ENCODE measurements at regions not wholly inside any gene's neighbourhood (a gene's known extent, or its start where the extent isn't known, plus 50 kb on each side); places are given as distances from the start of the nearest gene placed in this dataset.
"Not testable (repeated sequence)": the region's sequence is repeated elsewhere in the genome, so short reads cannot be mapped to it uniquely, and the experiment has no call there.

DNA sequence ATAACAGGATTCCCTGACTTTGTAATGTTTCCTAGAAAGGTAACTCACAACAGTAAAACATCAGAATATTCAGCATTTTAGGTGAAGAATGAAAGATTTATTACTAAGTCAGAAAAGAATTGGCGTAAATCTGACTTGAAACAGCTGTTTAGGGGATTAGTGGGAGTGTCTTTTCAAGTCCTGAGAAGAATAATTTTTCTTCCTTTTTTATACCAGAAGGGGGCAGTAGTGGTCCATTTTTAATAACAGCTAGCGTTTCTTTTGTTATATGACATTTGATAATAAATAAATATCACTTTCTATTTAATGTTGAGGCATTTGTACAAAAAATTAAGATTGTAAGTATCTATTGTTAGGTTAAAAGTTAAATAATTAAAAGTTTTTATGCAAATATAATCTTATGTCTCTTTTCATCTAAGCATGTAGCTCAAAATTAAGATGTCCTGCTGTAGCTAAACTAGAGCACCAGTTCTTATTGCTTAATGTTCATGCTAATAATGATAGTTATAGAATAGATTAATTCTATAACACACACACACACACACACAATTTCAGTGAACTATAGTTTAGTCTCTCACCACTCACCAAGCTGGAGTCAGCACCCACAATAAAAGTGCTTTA, 258.7 kb upstream of the ARRDC3 start:
- peak in 1 of 2 experiments; percentile 68 for DNase-seq

DNA sequence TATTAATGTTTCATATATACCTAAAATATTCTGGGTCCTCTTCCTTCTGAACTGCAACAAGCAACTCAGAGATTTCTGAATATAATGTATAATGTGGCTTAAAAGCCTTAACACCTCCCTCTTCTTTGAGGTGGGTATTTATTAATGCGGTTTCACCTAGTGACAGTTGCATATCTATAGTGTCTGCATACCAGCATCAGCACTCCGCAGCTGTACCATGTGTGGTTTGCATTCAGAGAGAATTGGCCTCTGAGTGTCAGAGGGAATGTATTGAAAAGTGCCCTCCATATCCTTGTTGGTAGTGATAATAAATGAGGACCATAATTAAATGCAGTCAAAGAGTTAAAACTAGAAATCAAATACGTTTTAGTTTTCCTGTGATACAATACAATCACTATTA, 256.6 kb upstream of the ARRDC3 start:
- DNase-seq = no peak

DNA sequence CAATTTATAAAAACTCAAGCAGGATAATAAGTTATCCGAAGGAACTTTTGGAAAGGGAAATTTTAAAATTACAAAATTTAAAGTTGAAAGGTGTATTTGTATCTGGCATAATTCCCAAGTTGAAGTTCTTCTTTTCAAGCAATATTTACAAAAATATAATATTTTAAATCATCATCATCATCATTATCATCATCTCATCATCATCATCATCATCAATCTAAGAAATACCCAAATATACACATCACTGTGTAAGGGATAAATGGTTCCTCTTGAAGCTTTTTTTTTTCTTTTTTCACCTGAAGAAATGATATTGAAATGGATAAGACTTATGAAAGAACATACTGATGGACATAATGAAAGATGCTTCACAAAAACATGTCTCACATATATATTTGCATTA, 254.9 kb upstream of the ARRDC3 start:
- DNase-seq = no peak

DNA sequence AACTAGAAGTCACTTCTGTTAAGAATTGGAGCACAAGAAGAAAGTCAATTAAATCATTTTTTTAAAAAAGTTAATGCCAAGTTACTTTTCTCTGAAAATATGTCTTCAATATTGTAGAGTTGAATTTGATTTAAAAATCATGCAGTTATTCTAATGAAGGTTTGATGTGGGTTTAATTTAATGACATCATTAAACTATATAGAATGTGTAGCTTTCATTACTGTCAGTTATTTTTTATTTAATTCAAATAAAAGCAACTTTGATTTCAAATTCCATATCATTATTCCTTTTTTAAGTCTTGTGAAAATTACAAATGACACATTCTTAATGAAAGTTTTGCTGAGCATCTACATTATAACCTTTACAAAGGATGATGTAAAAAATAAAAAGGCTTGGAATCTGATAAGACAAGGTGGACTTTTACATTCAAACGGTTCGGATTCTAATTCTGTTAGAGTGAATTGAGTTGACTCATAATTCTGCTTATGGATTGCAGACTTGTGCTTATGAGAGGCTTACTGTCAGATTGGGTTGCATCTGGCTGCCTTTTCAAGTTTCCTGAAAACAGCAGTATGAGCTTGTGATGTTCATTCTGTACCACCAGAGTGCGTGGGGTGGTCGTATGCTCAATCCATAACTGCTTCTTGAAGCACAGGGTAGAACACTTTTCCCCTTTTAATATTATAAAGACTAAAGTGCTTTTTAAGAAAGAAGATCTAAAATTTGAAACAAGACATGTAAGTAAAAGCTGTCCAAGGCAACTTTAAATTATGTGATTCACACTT, 253.0 kb upstream of the ARRDC3 start:
- DNase-seq = no peak

DNA sequence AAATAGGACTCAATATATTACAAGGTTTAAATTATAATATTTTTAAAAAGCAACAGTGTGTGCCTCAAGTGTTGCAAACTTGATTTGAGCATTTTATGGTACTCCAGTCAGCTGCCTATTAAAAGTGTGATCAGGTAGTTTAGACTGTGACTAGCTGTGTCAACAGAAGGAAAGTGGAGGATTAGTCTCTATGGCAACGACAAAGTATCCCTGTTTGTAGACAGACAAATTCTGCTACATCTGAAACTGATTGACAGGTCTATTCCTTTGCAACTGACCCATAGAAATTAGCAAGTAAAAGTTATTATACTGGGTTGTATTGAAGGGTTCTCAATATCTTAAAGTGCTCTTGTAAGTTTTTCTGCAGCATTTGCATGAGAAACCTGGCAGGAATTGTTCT, 249.8 kb upstream of the ARRDC3 start:
- DNase-seq = no peak

DNA sequence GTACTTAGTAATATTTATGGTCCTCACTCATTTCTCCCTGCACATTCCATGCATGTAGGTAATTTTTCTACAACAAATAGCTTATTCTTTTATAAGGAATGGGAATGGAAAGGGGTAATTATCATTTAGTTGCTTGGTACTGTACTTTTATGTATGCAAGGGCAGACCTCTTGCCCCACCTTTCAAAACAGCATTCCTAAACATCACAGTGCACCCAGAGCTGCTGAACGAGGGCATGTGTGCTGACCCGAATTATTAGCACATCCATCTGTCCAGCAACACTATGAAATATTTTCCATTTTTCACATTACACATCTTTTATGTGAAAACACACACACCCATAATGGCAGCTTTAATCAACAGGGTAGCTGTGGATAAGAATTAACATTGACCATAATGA, 228.6 kb upstream of the ARRDC3 start:
- DNase-seq = no peak

DNA sequence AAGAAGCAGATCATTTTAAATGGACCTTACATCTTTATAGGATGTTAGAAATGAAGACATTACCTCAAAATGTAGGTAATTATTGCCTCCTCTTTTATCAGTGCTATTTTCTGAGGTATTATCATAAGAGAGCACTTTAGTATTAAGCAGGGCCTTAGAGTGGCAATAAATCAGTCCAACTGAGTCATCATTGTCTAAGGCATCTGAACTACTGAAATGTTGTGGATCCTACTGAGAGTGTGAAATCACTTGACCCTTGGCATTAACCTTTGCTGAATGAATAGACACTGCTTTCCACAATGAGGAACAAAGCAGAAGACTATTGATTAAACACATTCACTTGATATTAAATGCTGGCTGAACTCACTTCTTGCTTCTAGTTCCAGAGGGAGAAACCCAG, 224.6 kb upstream of the ARRDC3 start:
- DNase-seq = no peak

DNA sequence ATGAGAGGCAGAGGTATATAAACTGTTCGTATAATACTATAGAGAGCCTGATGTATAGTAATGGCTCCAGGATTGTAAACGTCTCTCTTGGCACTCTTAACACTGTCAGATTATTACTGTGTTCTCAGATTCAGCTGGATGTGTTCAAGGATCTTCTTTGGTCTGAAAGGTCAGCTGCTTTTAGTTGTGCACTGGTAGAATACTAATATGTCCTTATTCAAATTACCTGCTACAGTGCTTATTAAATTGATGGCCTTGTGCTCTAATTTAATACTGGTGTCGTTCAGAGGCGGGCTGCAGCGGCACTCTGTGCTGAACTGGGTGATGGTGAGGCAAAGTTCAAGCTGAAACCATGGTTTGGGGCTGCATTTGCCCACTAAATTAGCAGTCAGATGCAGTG, 216.7 kb upstream of the ARRDC3 start:
- DNase-seq = no peak

DNA sequence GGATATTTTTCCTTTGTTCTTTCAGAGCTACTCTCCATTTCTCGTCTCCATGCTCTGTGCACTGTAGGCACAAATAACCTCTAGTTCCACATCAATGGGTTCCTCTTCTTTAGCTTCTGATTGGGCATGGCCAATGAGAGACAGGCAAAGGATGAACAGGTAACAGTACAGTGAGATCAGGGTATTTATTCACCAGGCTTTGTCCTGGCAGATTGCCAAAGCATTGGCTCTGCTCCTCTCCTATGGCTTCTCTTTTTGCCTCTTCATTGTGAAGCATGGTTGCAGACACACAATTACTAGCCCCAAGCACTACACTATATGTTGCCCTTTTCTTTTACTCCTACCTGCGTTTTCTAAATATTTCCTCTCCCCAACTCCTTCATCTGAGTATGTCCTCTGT, 215.1 kb upstream of the ARRDC3 start:
- no peak for DNase-seq

DNA sequence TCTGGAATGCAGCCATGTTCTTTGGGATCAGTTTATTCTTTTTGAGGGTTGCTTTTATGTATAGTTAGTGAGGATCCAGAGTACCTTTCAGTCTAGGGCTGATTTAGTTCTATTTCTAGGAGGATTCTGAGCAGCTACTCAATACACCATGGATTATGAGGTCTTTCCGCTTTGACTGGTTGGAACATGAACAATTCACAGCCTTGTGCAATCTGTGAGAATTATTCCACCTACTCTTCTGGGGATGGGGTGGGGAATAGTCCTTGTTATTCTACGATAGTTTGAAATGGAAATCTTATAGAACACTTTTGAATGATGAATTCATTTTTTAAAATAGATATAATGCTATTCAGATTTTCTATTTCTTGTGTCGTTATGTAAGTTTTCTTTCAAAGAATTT, 212.3 kb upstream of the ARRDC3 start:
- DNase-seq = no peak

DNA sequence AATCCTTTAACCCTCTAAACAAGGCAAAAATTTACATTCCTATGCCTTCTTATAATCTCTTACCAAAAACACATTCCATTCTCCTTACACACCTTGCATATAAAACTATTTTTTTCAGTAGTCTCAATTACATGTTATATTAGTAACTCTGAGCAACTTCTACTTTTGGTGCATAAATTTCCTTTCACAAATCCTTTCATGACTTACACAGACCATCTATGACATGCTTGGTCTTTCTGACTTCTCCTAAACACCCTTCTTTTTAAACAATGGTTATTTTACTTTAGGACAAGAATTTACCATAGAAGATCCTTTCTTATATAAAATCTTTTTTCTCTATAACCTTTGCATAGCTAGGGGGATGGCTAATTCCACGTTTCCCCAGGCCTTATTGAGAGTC, 208.0 kb upstream of the ARRDC3 start:
- peak; percentile 8 to 15 for DNase-seq

DNA sequence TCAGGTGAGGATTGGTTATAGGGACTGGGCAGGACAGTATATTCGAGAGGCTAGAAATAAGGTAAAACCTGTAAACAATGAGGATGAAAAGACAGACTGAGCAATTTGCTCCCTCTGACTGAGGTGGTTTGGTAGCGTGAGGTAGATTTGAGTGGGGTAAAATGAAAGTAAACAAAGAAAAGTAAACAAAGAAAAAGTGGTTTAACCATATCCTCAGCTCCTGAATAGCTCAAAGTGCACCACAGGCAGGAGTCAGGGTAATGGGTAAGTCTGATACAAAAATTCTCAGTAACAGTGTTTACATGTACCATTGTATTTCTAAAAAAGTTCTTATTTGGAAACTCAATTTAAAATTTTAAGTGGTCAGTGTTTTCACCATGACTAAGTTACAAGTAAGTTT, 203.1 kb upstream of the ARRDC3 start:
- DNase-seq = no peak

DNA sequence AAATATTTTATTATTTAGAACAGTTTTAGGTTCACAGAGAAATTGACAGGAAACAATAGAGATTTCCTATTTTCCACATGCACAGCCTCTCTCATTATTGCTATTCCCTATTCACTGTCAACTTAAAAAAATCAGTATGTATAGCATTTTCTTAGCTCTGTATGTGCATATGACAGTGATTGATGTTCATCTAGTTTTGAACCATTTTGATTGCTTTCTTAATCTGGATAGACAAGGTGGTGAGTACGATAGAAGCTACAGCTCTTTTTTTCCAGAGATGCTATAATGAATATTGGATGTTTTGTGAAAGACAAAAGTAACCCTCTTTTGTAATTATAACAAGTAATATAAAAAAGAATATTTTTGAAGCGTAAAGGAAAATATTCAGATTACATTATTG, 201.2 kb upstream of the ARRDC3 start:
- no peak for DNase-seq

DNA sequence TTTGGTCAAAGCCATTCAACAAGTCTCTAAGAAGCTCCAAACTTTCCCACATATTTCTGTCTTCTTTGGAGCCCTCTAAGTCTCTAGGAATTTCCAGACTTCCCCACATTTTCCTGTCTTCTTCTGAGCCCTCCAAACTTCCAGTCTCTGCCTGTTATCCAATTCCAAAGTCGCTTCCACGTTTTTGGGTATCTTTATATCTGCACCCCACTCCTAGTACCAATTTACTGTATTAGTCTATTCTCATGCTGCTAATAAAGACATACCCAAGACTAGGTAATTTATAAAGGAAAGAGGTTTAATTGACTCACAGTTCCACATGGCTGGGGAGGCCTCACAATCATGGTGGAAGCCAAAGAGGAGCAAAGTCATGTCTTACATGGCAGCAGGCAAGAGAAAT, 182.9 kb upstream of the ARRDC3 start:
- DNase-seq = not testable (repeated sequence)

DNA sequence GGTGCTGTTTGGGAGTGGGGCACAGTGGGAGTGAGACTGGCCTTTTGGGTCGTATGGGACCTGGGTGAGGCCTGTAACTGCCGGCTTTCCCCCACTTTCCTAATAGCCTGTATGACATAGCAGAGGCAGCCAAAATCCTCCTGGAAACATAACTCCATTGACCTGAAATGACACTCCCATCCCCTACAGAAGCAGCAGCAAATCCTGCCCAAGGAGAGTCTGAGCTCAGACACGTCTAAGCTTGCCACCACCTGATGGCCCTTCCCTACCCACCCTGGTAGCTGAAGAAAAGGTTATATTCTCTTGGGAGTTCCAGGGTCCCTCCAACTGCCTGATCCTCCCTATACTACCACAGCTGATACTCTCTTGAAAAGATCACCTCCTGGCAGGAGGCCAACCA, 179.8 kb upstream of the ARRDC3 start:
- no peak for DNase-seq

DNA sequence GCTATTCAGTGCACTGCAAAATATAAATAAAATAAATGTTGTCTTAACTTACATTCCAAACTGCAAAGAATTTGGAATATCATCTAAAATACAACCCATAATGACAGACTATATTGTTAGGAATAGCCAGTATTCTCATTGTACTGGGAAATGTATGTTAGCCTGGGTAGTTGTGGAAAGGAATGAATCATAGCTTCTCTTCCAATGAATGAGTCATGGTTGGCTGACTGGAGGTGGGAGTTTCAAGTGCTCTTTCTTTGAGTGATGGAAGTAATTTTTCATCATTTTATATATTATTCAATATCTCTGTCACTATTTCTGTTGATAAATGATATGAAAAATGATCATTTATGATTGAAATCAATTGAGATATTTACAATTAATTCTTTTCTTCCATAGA, 158.6 kb upstream of the ARRDC3 start:
- peak in 1 of 2 experiments; percentile 25 for DNase-seq

DNA sequence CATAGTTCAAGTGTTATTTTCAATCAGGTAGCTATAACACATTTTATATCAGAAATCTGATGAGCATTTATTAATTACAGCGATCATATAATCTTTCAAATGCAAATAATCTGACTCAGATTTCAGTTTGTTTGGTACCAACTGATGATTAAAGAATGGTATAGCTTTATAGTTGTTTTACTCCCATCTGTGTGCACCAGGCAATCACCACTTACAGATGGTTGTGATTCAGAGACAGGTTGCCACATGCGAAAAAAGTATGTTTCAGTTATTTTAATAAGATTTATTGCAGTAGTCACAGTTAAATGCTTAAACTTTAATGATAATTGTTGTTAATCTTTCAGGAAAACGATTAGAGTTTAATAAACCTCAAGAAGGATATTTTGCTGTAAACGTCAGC, 155.1 kb upstream of the ARRDC3 start:
- DNase-seq = no peak

DNA sequence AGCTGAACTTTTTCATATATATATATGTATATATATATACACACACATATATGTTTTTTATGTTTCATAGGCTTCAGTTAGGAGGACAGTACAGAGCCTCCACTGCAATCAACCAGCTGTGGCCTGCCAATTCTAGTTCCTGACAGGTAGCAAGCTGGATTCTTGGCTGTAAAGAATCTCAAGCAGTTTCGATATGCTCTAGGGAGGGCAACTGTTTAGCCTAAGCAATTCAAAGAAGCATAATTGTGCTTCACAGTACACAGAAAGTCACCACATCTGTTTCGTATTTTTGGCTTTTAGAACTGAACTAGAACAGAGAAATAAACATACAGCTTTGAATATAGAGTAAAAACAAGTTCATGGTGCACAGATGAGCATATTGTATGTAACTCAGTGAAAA, 152.4 kb upstream of the ARRDC3 start:
- DNase-seq = no peak

DNA sequence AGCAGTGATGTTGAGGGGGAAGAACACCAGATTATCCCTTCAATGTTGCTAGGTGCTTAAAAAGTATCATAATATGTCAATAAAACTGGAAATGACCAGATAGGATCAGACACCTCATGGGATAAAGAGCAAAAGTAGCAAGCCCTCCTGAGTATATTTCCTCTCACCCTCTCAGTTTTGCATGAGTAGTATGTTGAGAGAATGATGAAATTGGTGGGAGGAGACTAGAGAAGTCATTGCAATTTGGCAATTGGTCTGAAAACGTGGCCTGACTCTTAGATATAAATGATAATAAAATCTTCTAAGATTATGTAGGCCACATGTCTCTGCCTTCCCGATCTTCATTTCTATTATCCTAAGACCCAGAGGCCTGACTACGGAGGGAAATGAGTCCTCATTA, 151.2 kb upstream of the ARRDC3 start:
- DNase-seq = no peak

DNA sequence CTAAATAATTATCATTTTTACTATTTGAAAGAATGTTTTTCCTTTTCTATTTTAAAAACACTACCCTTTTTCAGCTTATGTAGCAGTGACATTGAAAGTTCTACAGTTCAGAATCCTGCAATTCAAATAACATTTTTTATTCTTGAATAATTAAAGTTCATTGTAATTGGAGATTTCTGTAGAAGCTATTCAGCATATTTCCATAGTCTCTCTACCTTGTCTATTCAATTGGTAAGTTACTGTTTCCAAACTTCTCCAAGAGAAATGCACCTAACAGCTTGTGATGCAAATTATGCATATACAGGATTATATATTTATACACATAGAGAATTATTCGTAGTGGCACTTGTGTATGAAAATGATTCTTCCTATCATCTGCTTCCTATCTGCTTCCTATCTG, 149.7 kb upstream of the ARRDC3 start:
- no peak for DNase-seq

DNA sequence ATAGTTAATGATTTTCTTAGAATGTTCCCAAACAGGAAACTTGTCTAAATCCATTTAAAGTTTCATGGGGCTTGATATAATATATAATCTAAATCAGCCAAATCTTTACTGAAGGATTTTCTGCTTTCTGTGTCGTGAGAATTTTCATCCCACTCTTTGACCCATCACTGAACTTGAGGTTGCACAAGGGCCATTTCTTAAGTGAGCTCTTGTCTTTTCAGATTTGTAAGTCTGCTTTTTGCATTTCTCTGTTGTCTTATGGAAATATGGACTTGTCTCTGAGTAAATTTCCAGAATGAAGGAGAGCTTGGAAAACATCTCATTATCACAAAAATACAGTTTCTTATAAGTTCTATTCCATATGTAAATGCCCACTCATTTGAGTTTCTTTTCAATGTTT, 149.2 kb upstream of the ARRDC3 start:
- no peak for DNase-seq

DNA sequence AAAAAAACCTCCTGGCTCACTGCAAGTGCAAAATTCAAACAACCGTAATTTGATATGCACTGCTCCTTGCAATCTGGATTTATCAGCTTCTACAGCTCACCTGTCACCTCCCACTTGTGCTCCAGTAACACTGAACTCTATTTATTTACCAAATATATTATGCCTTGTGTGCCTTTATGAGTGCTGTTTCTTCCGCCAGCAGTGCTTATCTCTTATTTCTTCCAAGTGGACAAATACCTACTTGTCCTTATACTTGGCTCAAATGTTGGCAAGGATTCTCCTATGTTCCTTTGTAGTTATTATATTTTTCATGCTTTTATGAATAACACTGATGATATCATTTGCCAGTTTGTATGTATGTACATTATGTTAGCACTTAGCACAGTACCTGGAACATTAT, 145.7 kb upstream of the ARRDC3 start:
- no peak for DNase-seq

DNA sequence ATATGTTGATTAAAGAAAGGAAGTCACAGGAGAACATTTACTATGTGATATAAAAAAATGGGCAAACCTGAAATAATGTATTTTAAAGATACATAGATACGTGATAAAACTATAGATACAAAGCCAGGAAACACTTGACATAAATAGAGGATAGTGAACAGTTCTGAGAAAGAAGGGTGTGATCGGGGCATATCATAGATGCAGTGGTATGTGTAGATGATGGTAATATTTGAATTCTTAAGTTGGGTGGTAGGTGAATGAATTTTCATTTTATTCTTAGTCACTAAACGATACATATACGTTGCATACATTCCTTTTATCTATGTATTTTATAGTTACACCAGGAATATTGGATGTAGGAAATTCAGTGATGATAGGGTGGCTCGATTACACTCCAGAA, 138.7 kb upstream of the ARRDC3 start:
- DNase-seq = no peak

DNA sequence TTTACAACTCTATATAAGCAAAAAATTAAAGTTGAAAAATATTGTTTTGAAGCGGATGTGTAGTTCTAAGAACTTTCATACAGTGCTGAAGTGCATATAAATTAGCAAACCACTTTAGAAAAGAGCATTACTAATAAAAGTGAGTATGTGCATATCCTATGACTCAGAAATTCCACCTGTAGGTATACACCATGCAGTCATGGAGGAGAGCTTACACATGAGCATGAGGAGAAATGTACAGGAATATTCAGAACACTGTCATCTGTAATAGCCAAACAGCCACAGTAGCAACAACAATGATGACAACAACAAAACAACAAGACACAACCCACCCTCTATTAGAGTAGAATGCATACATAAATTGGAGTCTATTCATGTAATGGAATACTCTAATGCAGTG, 138.2 kb upstream of the ARRDC3 start:
- no peak for DNase-seq

DNA sequence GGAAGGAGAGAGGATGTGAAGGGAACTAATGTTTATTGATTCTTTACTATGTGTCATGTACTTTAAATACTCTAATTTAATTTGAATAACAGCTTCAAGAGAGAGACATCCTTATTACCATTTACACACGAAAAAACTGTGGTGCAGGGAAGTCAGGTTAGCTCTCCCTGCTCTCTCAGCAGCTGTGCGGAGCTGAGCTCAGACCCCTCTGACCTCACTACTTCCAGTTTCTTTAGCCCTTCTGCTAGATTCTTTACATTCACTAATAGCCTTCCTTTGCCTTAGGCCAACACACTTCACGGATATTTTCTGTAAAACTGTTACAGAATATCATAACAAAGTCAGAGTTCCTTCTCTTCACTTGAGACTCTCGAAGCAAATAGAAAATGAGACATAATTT, 131.3 kb upstream of the ARRDC3 start:
- DNase-seq = no peak
